EL (cell line): ENCODE measurements at regions not wholly inside any gene's neighbourhood (a gene's known extent, or its start where the extent isn't known, plus 50 kb on each side); places are given as distances from the start of the nearest gene placed in this dataset.
"Not testable (repeated sequence)": the region's sequence is repeated elsewhere in the genome, so short reads cannot be mapped to it uniquely, and the experiment has no call there.

Source experiments
- DNase-seq: peaks from one replicate; pipeline ENCODE4 v3.0.0-alpha.2; 2016

- no peak for DNase-seq
These were observed 176.5 kb upstream of the MMS22L start for GRCh38 chr6:97459535-97459934.

GRCh38 chr6:97459986-97460385 lies 177.0 kb upstream of the MMS22L start:
- no peak for DNase-seq

- no peak for DNase-seq
These were observed 177.5 kb upstream of the MMS22L start for GRCh38 chr6:97460394-97461080.

GRCh38 chr6:97461218-97461617 lies 178.2 kb upstream of the MMS22L start:
- no peak for DNase-seq

GRCh38 chr6:97462031-97462430 lies 179.0 kb upstream of the MMS22L start:
- no peak for DNase-seq

- DNase-seq: no peak
These were observed 180.1 kb upstream of the MMS22L start for GRCh38 chr6:97462938-97463598.

- DNase-seq: no peak
These were observed 183.0 kb upstream of the MMS22L start for GRCh38 chr6:97465877-97466561.

- DNase-seq: no peak
These were observed 186.0 kb upstream of the MMS22L start for GRCh38 chr6:97468981-97469380.

GRCh38 chr6:97469451-97469850 lies 186.4 kb upstream of the MMS22L start:
- no peak for DNase-seq

GRCh38 chr6:97470322-97470721 lies 187.3 kb upstream of the MMS22L start:
- no peak for DNase-seq

- DNase-seq: no peak
These were observed 191.0 kb upstream of the MMS22L start for GRCh38 chr6:97473979-97474378.

- peak; percentile 63 for DNase-seq
These were observed 214.8 kb upstream of the MMS22L start for GRCh38 chr6:97497713-97498331.

- no peak for DNase-seq
These were observed 218.8 kb upstream of the MMS22L start for GRCh38 chr6:97501853-97502252.

- no peak for DNase-seq
These were observed 225.6 kb upstream of the MMS22L start for GRCh38 chr6:97508646-97509045.

GRCh38 chr6:97513260-97513659 lies 230.2 kb upstream of the MMS22L start:
- DNase-seq: not testable (repeated sequence)

- peak; percentile 3 for DNase-seq
These were observed 241.8 kb upstream of the MMS22L start for GRCh38 chr6:97524811-97525210.

- no peak for DNase-seq
These were observed 252.8 kb upstream of the MMS22L start for GRCh38 chr6:97535800-97536199.

- DNase-seq: no peak
These were observed 265.3 kb upstream of the MMS22L start for GRCh38 chr6:97548354-97548753.

GRCh38 chr6:97557355-97557754 lies 274.3 kb upstream of the MMS22L start:
- DNase-seq: no peak

GRCh38 chr6:97563529-97563928 lies 280.5 kb upstream of the MMS22L start:
- no peak for DNase-seq

- no peak for DNase-seq
These were observed 289.9 kb upstream of the MMS22L start for GRCh38 chr6:97572943-97573342.

GRCh38 chr6:97586344-97586743 lies 303.3 kb upstream of the MMS22L start:
- no peak for DNase-seq

- DNase-seq: no peak
These were observed 308.9 kb upstream of the MMS22L start for GRCh38 chr6:97591955-97592354.

GRCh38 chr6:97594844-97595243 lies 311.8 kb upstream of the MMS22L start:
- DNase-seq: peak; percentile 1
